K562 (cell line): ENCODE measurements at regions not wholly inside any gene's neighbourhood (a gene's known extent, or its start where the extent isn't known, plus 50 kb on each side); places are given as distances from the start of the nearest gene placed in this dataset.

Experiments
- ATAC-seq: fragments of 200-7000 bp; cut with Tn5 transposase; 3 replicates; pipeline ENCODE4 v1.9.1; 2020; ENCODE audit warnings: moderate library complexity
- BruUV-seq: library from RNA; stranded (reverse); fragments of 400-500 nt; replicated peaks from 2 replicates; lab custom pipeline; 2021; lab: Mats Ljungman, UMichigan
- CTCF ChIA-PET: fragments of 300-600 bp; formaldehyde crosslinking; extraction: SDS; loops from one replicate; lab custom pipeline; 2021; ENCODE audit warnings: low intra/inter-chr PET ratio; lab: Yijun Ruan, JAX
- POLR2A ChIA-PET: fragments of 300-600, 350-650 bp; sonication (Branson Sonifier 250); formaldehyde crosslinking; extraction: SDS; loops from one replicate; lab custom pipeline; 2021; ENCODE audit warnings: antibody characterized with exemption, inconsistent platforms; lab: Yijun Ruan, JAX
- DNase-seq, 4 experiments: peaks; one replicate each; pipeline versions ENCODE4 v3.0.0 to v3.0.0-alpha.2; 2011 to 2018; ENCODE audit warnings: low spot score in 3 of 4, mixed read lengths in 3 of 4; ENCODE audit errors: extremely low read depth in 1 of 4
- FAIRE-seq: peaks from 2 replicates; lab custom pipeline; 2011; peaks lifted over from hg19 to GRCh38; lab: Jason Lieb, UNC
- H2AFZ ChIP-seq: 2 replicates; pipeline ENCODE4 v1.6.0; 2011; ENCODE audit warnings: low read depth, low read length, control low read depth, inconsistent platforms
- H3K27ac ChIP-seq: fragments of 200-600 bp; 3 replicates; pipeline ENCODE4 v1.8.0; 2011; ENCODE audit warnings: low read depth, mild to moderate bottlenecking, control low read depth, inconsistent platforms, low read length, moderate library complexity, mixed read lengths; ENCODE audit errors: extremely low read depth
- H3K27me3 ChIP-seq, 2 experiments: fragments of 300-600 bp in 1 of 2; 2 replicates in 1 of 2; 3 replicates in 1 of 2; pipeline versions ENCODE4 v1.6.0 to v1.8.0; 2011; ENCODE audit warnings: inconsistent platforms in 2 of 2, low read length in 2 of 2, mild to moderate bottlenecking in 1 of 2, mixed read lengths in 1 of 2, moderate library complexity in 1 of 2; ENCODE audit not compliant: control insufficient read depth in 2 of 2, insufficient read depth in 2 of 2
- H3K36me3 ChIP-seq: fragments of 300-600 bp; 3 replicates; pipeline ENCODE4 v1.8.0; 2011; ENCODE audit warnings: mild to moderate bottlenecking, low read length, inconsistent platforms; ENCODE audit not compliant: control insufficient read depth, insufficient read depth
- H3K4me1 ChIP-seq, 2 experiments: fragments of 200-600 bp in 1 of 2; replicated peaks in 1 of 2; 2 replicates in 1 of 2; 3 replicates in 1 of 2; pipeline versions ENCODE4 v1.5.1 to v1.8.0; 2011; ENCODE audit warnings: inconsistent platforms in 2 of 2, low read length in 2 of 2, mild to moderate bottlenecking in 1 of 2, mixed read lengths in 1 of 2, moderate library complexity in 1 of 2; ENCODE audit not compliant: control insufficient read depth in 2 of 2, insufficient read depth in 2 of 2
- H3K4me2 ChIP-seq: 2 replicates; pipeline ENCODE4 v1.6.1; 2011; ENCODE audit warnings: low read length, control low read depth, inconsistent platforms, mixed read lengths; ENCODE audit not compliant: insufficient read depth
- H3K4me3 ChIP-seq: fragments of 200-600 bp; sonication (generic), shearing (Covaris generic); 2 replicates; pipeline ENCODE4 v1.5.1; 2016; ENCODE audit warnings: control low read depth, inconsistent platforms
- H3K79me2 ChIP-seq: fragments of 200-600 bp; 3 replicates; pipeline ENCODE4 v1.8.0; 2011; ENCODE audit warnings: low read length, inconsistent platforms; ENCODE audit not compliant: control insufficient read depth, insufficient read depth
- H3K9ac ChIP-seq, 2 experiments: 2 replicates each; pipeline versions ENCODE4 v1.6.0 to v1.6.1; 2011; ENCODE audit warnings: low read depth in 2 of 2, low read length in 2 of 2, control low read depth in 1 of 2, inconsistent platforms in 1 of 2, mild to moderate bottlenecking in 1 of 2, mixed read lengths in 1 of 2; ENCODE audit not compliant: insufficient read depth in 1 of 2
- H3K9me1 ChIP-seq: one replicate; pipeline ENCODE4 v1.6.0; 2011; ENCODE audit warnings: inconsistent platforms, mild to moderate bottlenecking, low read length, moderate library complexity; ENCODE audit not compliant: control insufficient read depth, insufficient read depth
- H3K9me3 ChIP-seq: replicated peaks from 2 replicates; pipeline ENCODE4 v1.5.1; 2011; ENCODE audit warnings: low read depth, low read length, inconsistent platforms; ENCODE audit not compliant: control insufficient read depth, insufficient read depth
- H4K20me1 ChIP-seq: replicated peaks from 2 replicates; pipeline ENCODE4 v1.6.1; 2011; ENCODE audit warnings: low read length, inconsistent platforms, mixed read lengths; ENCODE audit not compliant: control insufficient read depth, insufficient read depth
- HMGN3 ChIP-seq: IDR thresholded peaks from 2 replicates; pipeline ENCODE4 v1.6.1; 2011; ENCODE audit warnings: borderline replicate concordance, low read depth, mild to moderate bottlenecking, mixed read lengths, low read length; ENCODE audit not compliant: insufficient read length; ENCODE audit errors: extremely low read depth
- HNRNPL ChIP-seq: fragments of 200-400 bp; formaldehyde crosslinking; IDR thresholded peaks from 2 replicates; pipeline ENCODE4 v1.6.1; 2017; ENCODE audit warnings: low read depth, mild to moderate bottlenecking, low read length
- MAFF ChIP-seq: IDR thresholded peaks from 2 replicates; pipeline ENCODE4 v1.6.1; 2012; ENCODE audit warnings: low read length, improper control_type of control experiment
- NR2C1 ChIP-seq, 2 experiments: fragments of 450-650 bp; IDR thresholded peaks; 2 replicates each; pipeline ENCODE4 v1.6.1; 2017; ENCODE audit warnings: mild to moderate bottlenecking in 2 of 2, antibody characterized with exemption in 1 of 2, inconsistent platforms in 1 of 2, missing compliant biosample characterization in 1 of 2, missing genetic modification characterization in 1 of 2
- PRMT5 ChIP-seq: sonication (generic); formaldehyde crosslinking; IDR thresholded peaks from 2 replicates; pipeline ENCODE4 v1.5.0; 2020; ENCODE audit warnings: missing genetic modification reagents
- RBM14 ChIP-seq: fragments of 200-400 bp; formaldehyde crosslinking; IDR thresholded peaks from 2 replicates; pipeline ENCODE4 v1.6.1; 2018; ENCODE audit warnings: low read depth, mild to moderate bottlenecking, low read length, moderate library complexity, borderline replicate concordance; ENCODE audit not compliant: insufficient read depth
- RHOXF2B ChIP-seq: fragments of 250-450 bp; sonication (Bioruptor Pico); conservative IDR thresholded peaks from 2 replicates; pipeline ENCODE4 v1.5.1; 2021
- ZBTB7A ChIP-seq: IDR thresholded peaks from 2 replicates; pipeline ENCODE4 v1.6.1; 2011; ENCODE audit warnings: low read depth, mild to moderate bottlenecking, low read length, moderate library complexity, borderline replicate concordance; ENCODE audit not compliant: control insufficient read depth
- ZNF121 ChIP-seq: sonication (generic); formaldehyde crosslinking; conservative IDR thresholded peaks from 2 replicates; pipeline ENCODE4 v1.8.0; 2022; ENCODE audit warnings: missing genetic modification reagents
- ZNF431 ChIP-seq: sonication (generic); formaldehyde crosslinking; IDR thresholded peaks from 2 replicates; pipeline ENCODE4 v1.8.0; 2022; ENCODE audit warnings: mild to moderate bottlenecking, missing genetic modification reagents
- WGBS: fragments of 100-300 bp; shearing (Covaris generic); methylation state at CpG from one replicate; pipeline ENCODE4 v1.1.6; 2016; ENCODE audit warnings: low coverage, mixed read lengths; ENCODE audit not compliant: insufficient coverage; ENCODE audit errors: missing lambda C conversion rate; 5-methylcytosine and 5-hydroxymethylcytosine counted together
- in situ Hi-C: fragments of 300-500 bp; cut with MboI; formaldehyde crosslinking; loops from 4 replicates; pipeline ENCODE4 v1.15.0; 2018; ENCODE audit warnings: inconsistent platforms, mixed read lengths
- intact Hi-C: fragments of 100-400 bp; cut with micrococcal nuclease; formaldehyde crosslinking; loops from 2 replicates; pipeline ENCODE4 v1.14.2; 2022

- BruUV-seq, result no TSS peak
- H3K9ac ChIP-seq, result no peak overlapping the region
- H3K36me3 ChIP-seq, result no peaks in the 10 kb centered on the region
- H3K4me2 ChIP-seq, result no peak overlapping the region
- TF ChIP-seq ZNF431 (CRISPR knock-in tag) (no peak), RBM14 (no peak), ZBTB7A (no peak), MAFF (no peak), HNRNPL (no peak), RHOXF2B (CRISPR knock-in tag) (no peak), HMGN3 (no peak), NR2C1 (IDR thresholded peaks at IDR 0.05) (no peak), NR2C1 (tag; IDR thresholded peaks at IDR 0.05) (no peak), ZNF121 (CRISPR knock-in tag) (no peak), PRMT5 (CRISPR knock-in tag) (no peak)
- TF ChIP-seq, all 486 proteins: peak for 0
- 0% methylated on average over 2 of the region's 2 CpGs for WGBS
- FAIRE-seq (no peak), ATAC-seq (no peak), DNase-seq (no peak)
- intact Hi-C loops, result no loop called here
- ChIA-PET CTCF (no interaction called here), POLR2A (no interaction called here)
- H3K9me1 ChIP-seq, result no peaks in the 10 kb centered on the region
- no peaks in the 10 kb centered on the region for H3K4me1 ChIP-seq
- no peaks in the 10 kb centered on the region for H4K20me1 ChIP-seq
- H3K79me2 ChIP-seq, result no peaks in the 10 kb centered on the region
- no peaks in the 10 kb centered on the region for H3K9me3 ChIP-seq
- H2AFZ ChIP-seq, result no peak overlapping the region
- no peak overlapping the region for H3K4me3 ChIP-seq
- H3K27me3 ChIP-seq, result no peaks in the 10 kb centered on the region
- in situ Hi-C loops, result no loop called here
- H3K27ac ChIP-seq, result no peak overlapping the region
Observed at GRCh38 chr7:82521906-82522445, 78.4 kb upstream of the CACNA2D1 start.
